Stomach (tissue), 8 donors: ENCODE measurements at regions not wholly inside any gene's neighbourhood (a gene's known extent, or its start where the extent isn't known, plus 50 kb on each side); places are given as distances from the start of the nearest gene placed in this dataset.

Experiments used
- DNase-seq, 2 donors: peaks; one replicate each; pipeline versions ENCODE4 v3.0.0 to v3.0.0-alpha.2; 2013 to 2019
- H3K27ac ChIP-seq, 5 donors: fragments of 200-600 bp in 4 of 5; sonication (generic) in 4 of 5; one replicate each; pipeline ENCODE4 v1.5.1; 2013 to 2019; ENCODE audit warnings: mild to moderate bottlenecking in 1 of 5, moderate library complexity in 1 of 5
- H3K27me3 ChIP-seq, 3 donors: fragments of 200-600 bp; sonication (generic); one replicate each; pipeline ENCODE4 v1.5.1; 2017 to 2019; ENCODE audit warnings: mixed run types in 1 of 3
- H3K36me3 ChIP-seq, 4 donors: fragments of 200-600 bp; sonication (generic); 1 replicate in 3 of 4; 2 replicates in 1 of 4; pipeline ENCODE4 v1.5.1; 2016 to 2019
- H3K4me1 ChIP-seq, 4 donors: fragments of 200-600 bp; sonication (generic); one replicate each; pipeline ENCODE4 v1.5.1; 2016 to 2019
- H3K4me3 ChIP-seq, 4 donors: fragments of 200-600 bp; sonication (generic) in 3 of 4; one replicate each; pipeline ENCODE4 v1.5.1; 2016 to 2019; ENCODE audit warnings: mild to moderate bottlenecking in 1 of 4
- H3K9me3 ChIP-seq, 4 donors: fragments of 200-600 bp; sonication (generic); one replicate each; pipeline ENCODE4 v1.5.1; 2016 to 2019
- CTCF ChIP-seq, 7 experiments: fragments of 450-650 bp in 4 of 7; fragments of 200-600 bp in 3 of 7; sonication (generic) in 3 of 7; IDR thresholded peaks; one replicate each; pipeline ENCODE4 v1.5.1; 2016 to 2019; ENCODE audit warnings: antibody characterized with exemption in 7 of 7, control low read depth in 2 of 7, mild to moderate bottlenecking in 1 of 7
- EP300 ChIP-seq: sonication (generic); formaldehyde crosslinking; IDR thresholded peaks from one replicate; pipeline ENCODE4 v1.6.1; 2017; ENCODE audit warnings: antibody characterized with exemption
- POLR2A ChIP-seq, 4 donors: fragments of 450-650 bp; IDR thresholded peaks; one replicate each; pipeline ENCODE4 v1.6.1; 2016; ENCODE audit warnings: antibody characterized with exemption in 4 of 4, control low read depth in 2 of 4, mild to moderate bottlenecking in 1 of 4, moderate library complexity in 1 of 4
- POLR2AphosphoS5 ChIP-seq, 3 donors: sonication (generic); formaldehyde crosslinking; IDR thresholded peaks; one replicate each; pipeline ENCODE4 v1.6.1; 2016; ENCODE audit warnings: antibody characterized with exemption in 3 of 3
- WGBS, 5 donors: extraction: QIAGEN DNeasy Blood & Tissue Kit in 3 of 5; methylation state at CpG; one replicate each; pipeline versions ENCODE4 v1.1.5 to v1.1.7; 2013 to 2018; 5-methylcytosine and 5-hydroxymethylcytosine counted together
- intact Hi-C: fragments of 100-400 bp; cut with DNase I; formaldehyde crosslinking; loops from one replicate; pipeline ENCODE4 v1.15.1; 2023; ENCODE audit warnings: low total_unique reads
- donor health status: healthy with polysubstance abuse.
- donor health status: Bipolar disorder and iron deficiency.
- donor health status: healthy.

- 26 to 42% (median 29%) methylated on average over 1 of the region's 1 CpG for WGBS, 5 donors
- no peaks in the 10 kb centered on the region for H3K36me3 ChIP-seq
- no peaks in the 10 kb centered on the region for H3K27me3 ChIP-seq
- intact Hi-C loops, result no loop called here
- H3K27ac ChIP-seq, result no peak overlapping the region
- H3K4me3 ChIP-seq, result no peak overlapping the region
- H3K9me3 ChIP-seq, result no peaks in the 10 kb centered on the region
- no peak for DNase-seq
- no peak for TF ChIP-seq EP300
- no peak for TF ChIP-seq POLR2AphosphoS5 (IDR thresholded peaks at IDR 0.05)
- no peak for TF ChIP-seq POLR2A (IDR thresholded peaks at IDR 0.05)
- TF ChIP-seq CTCF (IDR thresholded peaks at IDR 0.05), result no peak
- no peaks in the 10 kb centered on the region for H3K4me1 ChIP-seq
Measured at GRCh38 chr13:37375071-37375470, 223.5 kb downstream of the POSTN start.

- intact Hi-C loops, result no loop called here
- TF ChIP-seq CTCF (IDR thresholded peaks at IDR 0.05) (no peak), POLR2A (IDR thresholded peaks at IDR 0.05) (no peak), EP300 (no peak), POLR2AphosphoS5 (IDR thresholded peaks at IDR 0.05) (no peak)
- Histone ChIP-seq H3K27ac (no peak overlapping the region), H3K4me3 (no peak overlapping the region), H3K4me1 (no peaks in the 10 kb centered on the region), H3K36me3 (no peaks in the 10 kb centered on the region), H3K9me3 (no peaks in the 10 kb centered on the region), H3K27me3 (no peaks in the 10 kb centered on the region)
- 23 to 64% (median 30%) methylated on average over 4 of the region's 4 CpGs for WGBS, 5 donors
- no peak for DNase-seq
Measured at GRCh38 chr13:37369616-37370015, 229.0 kb downstream of the POSTN start.

- Histone ChIP-seq H3K4me1 (no peaks in the 10 kb centered on the region), H3K36me3 (no peaks in the 10 kb centered on the region), H3K27ac (no peak overlapping the region), H3K27me3 (no peaks in the 10 kb centered on the region), H3K9me3 (no peaks in the 10 kb centered on the region), H3K4me3 (no peak overlapping the region)
- 35 to 62% (median 41%) methylated on average over 4 of the region's 4 CpGs for WGBS, 5 donors
- DNase-seq, result no peak
- TF ChIP-seq POLR2A (IDR thresholded peaks at IDR 0.05) (no peak), EP300 (no peak), POLR2AphosphoS5 (IDR thresholded peaks at IDR 0.05) (no peak)
- intact Hi-C loops, result no loop called here
Measured at GRCh38 chr13:37368501-37368900, 230.1 kb downstream of the POSTN start.

- WGBS, 5 donors, result 74 to 86% (median 83%) methylated on average over 5 of the region's 5 CpGs
Measured at GRCh38 chr13:37366044-37366770, 232.4 kb downstream of the POSTN start.

More at GRCh38 chr13:37366044-37366770, 232.4 kb downstream of the POSTN start:
- TF ChIP-seq POLR2A (IDR thresholded peaks at IDR 0.05) (no peak), CTCF (IDR thresholded peaks at IDR 0.05) (no peak), POLR2AphosphoS5 (IDR thresholded peaks at IDR 0.05) (no peak), EP300 (no peak)
- Histone ChIP-seq H3K4me3 (no peak overlapping the region), H3K27me3 (no peaks in the 10 kb centered on the region), H3K9me3 (no peaks in the 10 kb centered on the region), H3K27ac (no peak overlapping the region), H3K4me1 (no peaks in the 10 kb centered on the region), H3K36me3 (no peaks in the 10 kb centered on the region)
- intact Hi-C loops, result no loop called here
- DNase-seq, result no peak
